ENCODE measurements at regions not wholly inside any gene's neighbourhood (a gene's known extent, or its start where the extent isn't known, plus 50 kb on each side); places are given as distances from the start of the nearest gene placed in this dataset.
"Not testable (repeated sequence)": the region's sequence is repeated elsewhere in the genome, so short reads cannot be mapped to it uniquely, and the experiment has no call there.

GRCh38 chr1:203998571-203998970 lies 74.3 kb upstream of the SOX13 start:
- not testable (repeated sequence) for TF ChIP-seq CTCF, EZH2 (IDR thresholded peaks at IDR 0.05)
